Ishikawa (cell line): ENCODE measurements at regions not wholly inside any gene's neighbourhood (a gene's known extent, or its start where the extent isn't known, plus 50 kb on each side); places are given as distances from the start of the nearest gene placed in this dataset.

Source experiments
- CEBPB ChIP-seq: IDR thresholded peaks from 2 replicates; pipeline ENCODE4 v1.6.1; 2012
- CREB1 ChIP-seq: IDR thresholded peaks from 2 replicates; pipeline ENCODE4 v1.6.1; 2012; ENCODE audit warnings: low read depth
- EGR1 ChIP-seq: IDR thresholded peaks from 2 replicates; pipeline ENCODE4 v1.6.1; 2012
- EP300 ChIP-seq: IDR thresholded peaks from 2 replicates; pipeline ENCODE4 v1.6.1; 2012; ENCODE audit warnings: borderline replicate concordance
- FOXM1 ChIP-seq: IDR thresholded peaks from 2 replicates; pipeline ENCODE4 v1.6.1; 2012; ENCODE audit warnings: low read depth, borderline replicate concordance
- MAX ChIP-seq: IDR thresholded peaks from 2 replicates; pipeline ENCODE4 v1.6.1; 2012
- NFIC ChIP-seq: IDR thresholded peaks from 2 replicates; pipeline ENCODE4 v1.6.1; 2012
- RAD21 ChIP-seq: IDR thresholded peaks from 2 replicates; pipeline ENCODE4 v1.6.1; 2012; ENCODE audit warnings: low read depth
- REST ChIP-seq: IDR thresholded peaks from 2 replicates; pipeline ENCODE4 v1.6.1; 2012; ENCODE audit warnings: low read depth, mild to moderate bottlenecking
- TAF1 ChIP-seq: IDR thresholded peaks from 2 replicates; pipeline ENCODE4 v1.6.1; 2012; ENCODE audit warnings: low read depth, mild to moderate bottlenecking
- TCF12 ChIP-seq: IDR thresholded peaks from 2 replicates; pipeline ENCODE4 v1.6.1; 2012; ENCODE audit warnings: low read depth
- TEAD4 ChIP-seq: IDR thresholded peaks from 2 replicates; pipeline ENCODE4 v1.6.1; 2012
- USF1 ChIP-seq: IDR thresholded peaks from 2 replicates; pipeline ENCODE4 v1.6.1; 2012
- YY1 ChIP-seq: IDR thresholded peaks from 2 replicates; pipeline ENCODE4 v1.6.1; 2012; ENCODE audit warnings: low read depth

GRCh38 chr2:105177008-105177407, 64.5 kb upstream of the GPR45 start:
- TF ChIP-seq REST: no peak
- no peak for TF ChIP-seq TAF1
- TF ChIP-seq EP300: no peak
- no peak for TF ChIP-seq FOXM1
- no peak for TF ChIP-seq MAX
- TF ChIP-seq USF1: no peak
- TF ChIP-seq TEAD4: no peak
- TF ChIP-seq CEBPB: no peak
- no peak for TF ChIP-seq RAD21
- no peak for TF ChIP-seq YY1
- no peak for TF ChIP-seq NFIC
- TF ChIP-seq CREB1: no peak
- TF ChIP-seq EGR1: no peak
- no peak for TF ChIP-seq TCF12
